ENCODE measurements at regions not wholly inside any gene's neighbourhood (a gene's known extent, or its start where the extent isn't known, plus 50 kb on each side); places are given as distances from the start of the nearest gene placed in this dataset.
"Not testable (repeated sequence)": the region's sequence is repeated elsewhere in the genome, so short reads cannot be mapped to it uniquely, and the experiment has no call there.

DNA sequence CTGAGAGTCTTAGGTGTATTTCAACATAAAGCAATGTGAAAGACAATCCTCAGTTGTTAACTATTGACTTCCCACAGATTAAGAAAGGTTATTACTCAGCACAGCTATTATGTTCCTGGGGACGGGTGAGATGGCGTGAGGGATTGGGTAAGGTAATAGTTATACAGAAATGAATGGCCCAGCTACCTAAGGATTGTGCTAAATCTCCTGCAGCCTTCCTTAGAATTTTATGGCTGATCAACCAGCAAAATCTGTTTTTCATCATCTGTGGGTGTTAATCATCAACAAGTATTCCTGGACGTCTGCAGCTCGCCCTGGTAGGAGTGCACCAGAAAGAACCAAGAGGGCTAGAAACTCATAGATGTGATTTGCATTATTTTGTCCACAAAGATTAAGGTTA is 146.0 kb upstream of the IVNS1ABP start:
- DNase-seq, result no peak

DNA sequence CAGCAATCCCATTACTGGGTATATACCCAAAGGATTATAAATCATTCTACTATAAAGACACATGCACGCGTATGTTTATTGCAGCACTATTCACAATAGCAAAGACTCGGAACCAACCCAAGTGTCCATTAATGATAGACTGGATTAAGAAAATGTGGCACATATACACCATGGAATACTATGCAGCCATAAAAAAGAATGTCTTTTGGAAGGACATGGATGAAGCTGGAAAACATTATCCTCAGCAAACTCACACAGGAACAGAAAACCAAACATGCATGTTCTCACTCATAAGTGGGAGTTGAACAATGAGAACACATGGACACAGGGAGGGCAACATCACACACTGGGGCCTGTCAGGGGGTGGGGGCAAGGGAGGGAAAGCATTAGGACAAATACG is 143.7 kb upstream of the IVNS1ABP start:
- not testable (repeated sequence) for DNase-seq

GRCh38 chr1:185459141-185459540 is 142.1 kb upstream of the IVNS1ABP start:
- DNase-seq, result no peak

DNA sequence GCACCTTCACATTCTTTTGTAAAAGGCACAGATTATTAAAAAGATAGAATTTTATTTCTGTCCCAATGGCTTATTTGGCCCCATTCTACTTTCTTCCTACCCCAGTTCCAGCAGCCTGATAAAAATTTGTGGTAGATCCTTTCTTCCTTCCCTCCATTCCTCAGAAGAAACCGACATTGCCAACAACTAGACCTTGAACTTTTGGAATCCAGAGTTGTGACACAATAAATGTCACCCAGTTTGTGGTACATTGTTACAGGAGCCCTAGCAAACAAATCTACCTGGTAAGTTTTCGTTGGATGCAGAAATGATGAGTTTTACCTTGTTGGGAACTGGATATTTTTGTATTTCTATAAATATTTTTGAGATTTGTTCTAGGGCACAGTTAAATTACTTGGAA is 141.6 kb upstream of the IVNS1ABP start:
- DNase-seq, result no peak

- DNase-seq, result no peak
Observed at GRCh38 chr1:185453496-185454192, 136.6 kb upstream of the IVNS1ABP start.

- DNase-seq, result no peak
Observed at GRCh38 chr1:185450917-185451316, 133.9 kb upstream of the IVNS1ABP start.

GRCh38 chr1:185450060-185450788 is 133.2 kb upstream of the IVNS1ABP start:
- no peak for DNase-seq

DNA sequence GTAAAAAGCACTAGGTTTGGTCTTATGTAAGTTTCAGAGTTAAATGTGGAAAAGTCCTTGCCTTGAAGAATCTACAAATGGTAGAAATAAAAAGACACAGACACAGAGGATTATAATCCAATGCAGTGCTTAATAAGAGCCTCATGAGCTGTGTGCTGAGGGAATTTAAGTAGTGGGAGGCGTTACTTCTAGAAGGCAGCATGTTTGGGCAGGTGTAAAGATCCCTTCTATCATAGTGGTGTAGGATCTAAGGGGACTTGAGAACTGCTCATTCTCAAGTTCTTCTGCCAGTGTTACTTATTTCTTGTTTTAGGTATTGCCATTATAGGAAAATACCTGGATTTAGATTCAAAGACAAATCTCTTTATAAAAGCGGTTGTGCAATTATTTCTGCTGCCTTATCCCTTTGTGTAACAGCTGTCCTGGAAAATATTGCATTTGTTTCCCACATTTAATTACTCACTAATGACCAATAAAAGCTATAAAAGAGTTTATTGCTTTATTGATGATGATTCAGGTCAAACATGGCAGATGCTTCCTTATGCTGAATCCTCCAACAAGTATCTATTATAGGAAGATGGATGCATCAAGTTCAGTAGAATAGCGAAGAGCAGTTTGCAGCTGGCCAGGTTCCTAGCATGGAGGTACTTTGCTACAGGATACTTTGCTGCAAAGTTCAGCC is 132.5 kb upstream of the IVNS1ABP start:
- no peak for DNase-seq

- no peak for DNase-seq
Observed at GRCh38 chr1:185448591-185449186, 131.6 kb upstream of the IVNS1ABP start.

GRCh38 chr1:185446131-185446530 is 129.1 kb upstream of the IVNS1ABP start:
- no peak for DNase-seq

GRCh38 chr1:185445594-185445993 is 128.6 kb upstream of the IVNS1ABP start:
- no peak for DNase-seq

DNA sequence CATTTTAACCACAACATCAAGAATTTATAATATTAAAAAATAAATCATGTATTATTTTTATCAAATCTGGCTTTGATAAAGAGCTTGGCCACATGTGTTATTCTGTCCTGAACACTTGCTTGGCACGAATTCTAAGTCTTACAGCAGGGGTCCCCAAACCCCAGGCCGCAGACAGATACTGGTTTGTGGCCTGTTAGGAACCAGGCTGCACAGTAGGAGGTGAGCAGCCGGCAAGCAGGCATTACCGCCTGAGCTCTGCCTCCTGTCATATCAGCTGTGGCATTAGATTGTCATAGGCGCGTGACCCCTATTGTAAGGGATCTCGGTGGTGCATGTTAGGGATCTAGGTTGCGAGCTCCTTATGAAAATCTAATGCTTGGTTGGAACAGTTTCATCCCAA is 127.6 kb upstream of the IVNS1ABP start:
- no peak for DNase-seq

DNA sequence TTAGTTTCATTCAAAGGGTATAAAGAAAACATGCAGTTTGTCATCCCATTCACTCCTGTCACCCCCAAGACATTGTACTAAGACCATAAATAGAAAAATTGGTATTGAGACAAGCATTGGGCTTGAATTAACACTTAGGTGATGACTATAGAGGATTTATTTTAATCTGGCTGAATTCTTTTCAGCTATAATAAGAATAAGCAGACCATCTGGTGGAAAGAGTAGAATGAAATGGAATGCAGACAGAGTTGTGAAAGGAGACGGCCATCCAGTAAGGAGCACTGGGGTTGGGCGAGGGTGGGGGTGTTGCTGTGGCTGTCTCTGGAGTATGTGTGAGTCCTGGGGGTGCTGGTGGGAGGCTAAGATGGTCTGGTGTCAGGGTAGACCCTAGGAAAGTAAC is 125.0 kb upstream of the IVNS1ABP start:
- no peak for DNase-seq

- no peak for DNase-seq
Observed at GRCh38 chr1:185441605-185442004, 124.6 kb upstream of the IVNS1ABP start.

GRCh38 chr1:185440877-185441276 is 123.8 kb upstream of the IVNS1ABP start:
- no peak for DNase-seq

DNA sequence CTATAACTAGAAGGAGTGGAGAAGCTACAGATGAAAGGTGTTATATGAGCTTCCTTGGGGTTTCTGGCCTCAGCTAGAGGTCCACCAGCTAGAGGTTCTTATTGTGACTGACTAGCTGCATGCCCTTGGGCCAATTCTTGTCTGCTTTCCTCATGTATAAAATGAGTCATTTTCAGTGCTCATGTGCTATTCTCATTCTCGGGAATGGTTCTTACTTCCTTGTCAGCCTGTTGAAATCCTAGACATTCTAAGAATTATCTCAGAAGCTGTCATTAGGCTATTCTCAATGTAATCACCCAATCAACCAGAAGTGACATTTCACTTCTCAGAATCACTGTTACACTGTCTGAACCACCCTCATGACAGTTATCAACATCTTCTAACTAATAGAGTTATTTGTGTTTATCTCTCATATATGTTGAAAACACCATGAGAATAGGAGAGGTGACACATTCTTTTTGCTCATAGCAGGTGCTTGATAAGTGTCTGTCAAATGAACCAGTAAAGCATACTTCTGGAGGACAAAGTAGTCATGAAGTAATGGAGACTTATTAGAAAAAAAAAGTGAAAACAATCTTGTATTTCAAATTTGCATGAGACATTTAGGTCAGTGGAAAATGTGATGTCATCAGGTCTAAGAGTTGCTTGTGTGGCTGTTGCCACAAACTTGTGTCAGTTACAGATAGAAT is 122.8 kb upstream of the IVNS1ABP start:
- DNase-seq, result no peak

DNA sequence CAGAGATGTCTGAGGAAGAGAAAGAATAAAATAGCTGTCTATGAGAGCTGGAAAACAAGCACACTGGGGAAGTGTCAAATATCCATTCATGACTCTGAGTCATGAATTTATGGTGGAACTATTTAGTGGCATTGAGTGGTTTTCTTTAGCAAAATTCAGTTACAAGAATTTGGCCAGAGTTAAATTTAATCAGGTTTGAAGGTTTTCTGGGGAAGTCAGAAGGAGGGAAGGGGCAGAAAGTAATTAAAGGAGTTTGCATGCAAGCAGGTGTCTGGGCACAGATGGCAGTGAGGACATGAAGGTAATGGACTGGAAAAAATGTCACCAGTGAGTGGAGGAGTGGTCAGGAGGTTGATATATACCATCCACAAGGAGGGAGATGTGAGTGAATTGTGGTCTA is 121.9 kb upstream of the IVNS1ABP start:
- DNase-seq, result no peak

DNA sequence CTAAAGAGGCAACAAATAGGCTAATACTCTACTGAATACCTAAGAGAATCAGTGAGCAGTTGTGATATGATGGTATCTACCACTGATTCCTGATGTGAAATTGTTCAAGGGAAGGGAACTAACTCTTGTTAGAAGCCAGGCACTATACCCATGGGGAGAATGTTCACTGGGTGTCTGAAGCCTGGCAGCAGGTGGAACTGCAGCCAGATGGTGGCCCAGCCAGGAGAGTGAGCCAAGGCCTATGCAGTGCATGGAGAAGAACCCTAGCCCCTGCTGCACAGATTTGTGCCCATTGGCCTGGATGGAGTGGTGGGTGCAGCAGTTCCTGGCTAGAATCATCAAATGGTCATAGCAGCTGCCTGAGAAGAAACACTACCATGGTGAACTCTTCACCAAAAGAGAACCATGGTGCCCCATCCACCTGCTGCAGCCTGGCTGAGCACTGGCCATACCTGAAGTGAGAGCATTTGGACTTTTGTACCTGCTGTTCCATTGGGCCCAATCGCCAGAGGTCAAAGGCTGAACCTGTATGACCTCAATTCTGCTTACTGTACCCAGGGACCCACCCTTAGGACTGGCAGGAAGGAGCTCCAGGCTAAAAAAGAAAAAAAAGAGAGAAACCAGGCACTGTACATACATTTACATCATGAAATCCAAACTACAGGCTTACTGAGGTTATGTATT is 118.8 kb upstream of the IVNS1ABP start:
- DNase-seq, result no peak

GRCh38 chr1:185434721-185435120 is 117.7 kb upstream of the IVNS1ABP start:
- DNase-seq, result no peak

- no peak for DNase-seq
Observed at GRCh38 chr1:185433667-185434066, 116.6 kb upstream of the IVNS1ABP start.

DNA sequence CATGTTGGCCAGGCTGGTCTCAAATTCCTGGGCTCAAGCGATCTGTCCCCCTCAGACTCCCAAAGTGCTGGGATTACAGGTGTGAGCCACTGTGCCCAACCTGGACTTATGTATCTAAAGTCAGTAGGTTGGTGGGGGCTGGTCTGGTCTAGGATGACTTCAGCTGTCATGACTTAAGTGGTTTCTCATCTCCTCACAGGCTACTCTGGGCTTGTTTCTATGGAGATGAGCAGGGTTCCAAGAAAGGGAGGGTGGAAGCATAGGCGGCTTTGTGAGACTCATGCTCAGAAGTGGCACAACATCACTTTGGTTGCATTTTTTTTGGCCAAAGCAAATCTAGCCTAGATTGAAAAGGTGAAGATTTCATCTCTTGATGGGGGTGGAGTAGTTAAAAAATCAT is 115.9 kb upstream of the IVNS1ABP start:
- no peak for DNase-seq

DNA sequence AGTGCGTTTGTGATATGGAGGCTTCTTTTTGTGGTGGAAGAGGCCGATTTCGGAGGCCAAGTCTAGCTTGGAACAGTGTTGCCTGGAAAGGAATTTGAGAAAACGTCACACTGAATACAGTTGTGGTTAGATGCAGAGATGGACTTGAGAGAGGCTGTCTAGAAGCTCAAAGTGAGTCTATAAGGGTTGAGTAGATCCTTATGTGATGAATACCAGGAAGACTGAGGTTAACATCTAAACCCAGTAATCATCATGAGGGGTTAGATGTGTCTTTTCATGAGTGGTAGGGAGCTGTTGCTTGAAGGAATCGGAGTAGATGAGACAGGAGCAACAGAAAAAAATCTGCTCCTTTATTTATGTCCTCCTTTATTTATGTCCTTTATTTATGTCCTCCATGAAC is 114.6 kb upstream of the IVNS1ABP start:
- DNase-seq, result no peak

All from femur (tissue), 1 donor.